H9 (cell line): ENCODE measurements at regions not wholly inside any gene's neighbourhood (a gene's known extent, or its start where the extent isn't known, plus 50 kb on each side); places are given as distances from the start of the nearest gene placed in this dataset.

Source experiments
- DNase-seq: peaks from one replicate; pipeline ENCODE4 v3.0.0-alpha.2; 2017
- H2AFZ ChIP-seq: one replicate; pipeline ENCODE4 v1.6.1; 2013; ENCODE audit warnings: mild to moderate bottlenecking, low read length, control low read depth, moderate library complexity
- H2AK5ac ChIP-seq: 2 replicates; pipeline ENCODE4 v1.6.1; 2013; ENCODE audit warnings: low read length, control low read depth, mixed read lengths; ENCODE audit not compliant: insufficient read length
- H2BK120ac ChIP-seq: one replicate; pipeline ENCODE4 v1.6.1; 2013; ENCODE audit warnings: low read depth, mild to moderate bottlenecking, low read length, control low read depth, inconsistent platforms; ENCODE audit not compliant: poor library complexity, severe bottlenecking
- H2BK12ac ChIP-seq: 2 replicates; pipeline ENCODE4 v1.6.1; 2013; ENCODE audit warnings: low read length, control low read depth, mixed read lengths, low read depth; ENCODE audit not compliant: insufficient read length
- H2BK15ac ChIP-seq: 2 replicates; pipeline ENCODE4 v1.6.1; 2013; ENCODE audit warnings: low read depth, low read length, control low read depth
- H2BK20ac ChIP-seq: one replicate; pipeline ENCODE4 v1.6.1; 2013; ENCODE audit warnings: low read depth, mild to moderate bottlenecking, low read length, control low read depth, inconsistent platforms; ENCODE audit not compliant: poor library complexity, severe bottlenecking
- H2BK5ac ChIP-seq: 2 replicates; pipeline ENCODE4 v1.6.1; 2013; ENCODE audit warnings: low read length, control low read depth, mixed read lengths; ENCODE audit not compliant: insufficient read length
- H3K14ac ChIP-seq: 2 replicates; pipeline ENCODE4 v1.6.1; 2013; ENCODE audit warnings: low read length, control low read depth; ENCODE audit not compliant: insufficient read depth
- H3K18ac ChIP-seq: 2 replicates; pipeline ENCODE4 v1.6.1; 2013; ENCODE audit warnings: low read depth, mild to moderate bottlenecking, mixed read lengths, low read length, control low read depth; ENCODE audit not compliant: insufficient read length
- H3K23ac ChIP-seq: 2 replicates; pipeline ENCODE4 v1.6.1; 2013; ENCODE audit warnings: low read length, control low read depth, mixed read lengths, low read depth; ENCODE audit not compliant: insufficient read length
- H3K23me2 ChIP-seq: 2 replicates; pipeline ENCODE4 v1.6.1; 2013; ENCODE audit warnings: low read depth, mild to moderate bottlenecking, mixed read lengths, low read length, control low read depth; ENCODE audit not compliant: insufficient read length, poor library complexity, severe bottlenecking
- H3K27ac ChIP-seq: 2 replicates; pipeline ENCODE4 v1.5.1; 2013; ENCODE audit warnings: low read length, control low read depth, mixed read lengths, low read depth; ENCODE audit not compliant: insufficient read length
- H3K27me3 ChIP-seq: 2 replicates; pipeline ENCODE4 v1.6.1; 2013; ENCODE audit warnings: low read length, control low read depth, inconsistent platforms; ENCODE audit not compliant: insufficient read depth
- H3K4ac ChIP-seq: 2 replicates; pipeline ENCODE4 v1.6.1; 2013; ENCODE audit warnings: low read depth, mild to moderate bottlenecking, control low read depth, inconsistent platforms, low read length, moderate library complexity
- H3K4me1 ChIP-seq: 2 replicates; pipeline ENCODE4 v1.6.1; 2013; ENCODE audit warnings: low read length, control low read depth, inconsistent platforms; ENCODE audit not compliant: insufficient read depth
- H3K4me2 ChIP-seq: 2 replicates; pipeline ENCODE4 v1.6.1; 2013; ENCODE audit warnings: low read length, control low read depth, mixed read lengths; ENCODE audit not compliant: insufficient read length, insufficient read depth
- H3K56ac ChIP-seq: 2 replicates; pipeline ENCODE4 v1.6.1; 2013; ENCODE audit warnings: low read depth, mild to moderate bottlenecking, mixed read lengths, low read length, control low read depth; ENCODE audit not compliant: insufficient read length
- H3K79me1 ChIP-seq: 2 replicates; pipeline ENCODE4 v1.6.1; 2013; ENCODE audit warnings: low read depth, mild to moderate bottlenecking, moderate library complexity, low read length, control low read depth, inconsistent platforms; ENCODE audit not compliant: insufficient read depth, poor library complexity, severe bottlenecking
- H3K79me2 ChIP-seq: 2 replicates; pipeline ENCODE4 v1.6.1; 2013; ENCODE audit warnings: low read length, control low read depth, inconsistent platforms; ENCODE audit not compliant: insufficient read depth
- H3K9ac ChIP-seq: 2 replicates; pipeline ENCODE4 v1.6.1; 2013; ENCODE audit warnings: low read length, control low read depth, mixed read lengths; ENCODE audit not compliant: insufficient read length; ENCODE audit errors: extremely low read depth
- H3K9me3 ChIP-seq: one replicate; pipeline ENCODE4 v1.6.1; 2013; ENCODE audit warnings: low read depth, low read length, inconsistent platforms; ENCODE audit not compliant: control insufficient read depth
- H3T11ph ChIP-seq: one replicate; pipeline ENCODE4 v1.6.1; 2013; ENCODE audit warnings: mild to moderate bottlenecking, low read length, control low read depth, inconsistent platforms
- H4K20me1 ChIP-seq: one replicate; pipeline ENCODE4 v1.6.1; 2013; ENCODE audit not compliant: control insufficient read depth, insufficient read length, insufficient read depth
- H4K5ac ChIP-seq: 2 replicates; pipeline ENCODE4 v1.6.1; 2013; ENCODE audit warnings: low read depth, mild to moderate bottlenecking, mixed read lengths, low read length, control low read depth; ENCODE audit not compliant: insufficient read length
- H4K8ac ChIP-seq: replicated peaks from 2 replicates; pipeline ENCODE4 v1.6.1; 2013; ENCODE audit warnings: low read length, control low read depth, mixed read lengths, low read depth; ENCODE audit not compliant: insufficient read length
- H4K91ac ChIP-seq: 2 replicates; pipeline ENCODE4 v1.6.1; 2013; ENCODE audit warnings: low read depth, mild to moderate bottlenecking, moderate library complexity, mixed read lengths, low read length, control low read depth; ENCODE audit not compliant: insufficient read length
- H3K27ac Mint-ChIP-seq, 3 experiments: 2 replicates in 2 of 3; 3 replicates in 1 of 3; pipeline ENCODE4 v1.8.0; 2020 to 2021; ENCODE audit warnings: mixed read lengths in 3 of 3, mild to moderate bottlenecking in 1 of 3, moderate library complexity in 1 of 3
- H3K27me3 Mint-ChIP-seq: 2 replicates; pipeline ENCODE4 v1.8.0; 2021; ENCODE audit warnings: low read depth, mild to moderate bottlenecking, moderate library complexity, mixed read lengths
- H3K36me3 Mint-ChIP-seq, 3 experiments: 2 replicates in 2 of 3; 3 replicates in 1 of 3; pipeline ENCODE4 v1.8.0; 2020 to 2021; ENCODE audit warnings: low read depth in 3 of 3, mixed read lengths in 3 of 3; ENCODE audit not compliant: insufficient read depth in 1 of 3
- H3K4me1 Mint-ChIP-seq, 2 experiments: 2 replicates each; pipeline ENCODE4 v1.8.0; 2020; ENCODE audit warnings: mixed read lengths in 2 of 2
- H3K4me3 Mint-ChIP-seq, 2 experiments: 2 replicates in 1 of 2; 3 replicates in 1 of 2; pipeline ENCODE4 v1.8.0; 2020 to 2021; ENCODE audit warnings: mild to moderate bottlenecking in 2 of 2, mixed read lengths in 2 of 2, moderate library complexity in 1 of 2
- H3K9me3 Mint-ChIP-seq, 2 experiments: 2 replicates in 1 of 2; 3 replicates in 1 of 2; pipeline ENCODE4 v1.8.0; 2020; ENCODE audit warnings: mild to moderate bottlenecking in 2 of 2, mixed read lengths in 2 of 2, moderate library complexity in 1 of 2
- CTCF ChIP-seq: fragments of 200-600 bp; sonication (generic); conservative IDR thresholded peaks from 3 replicates; pipeline ENCODE4 v1.8.0; 2021; ENCODE audit warnings: antibody characterized with exemption, mild to moderate bottlenecking
- WGBS: extraction: QIAGEN DNeasy Blood & Tissue Kit; methylation state at CpG from one replicate; pipeline ENCODE4 v1.1.7; 2013; ENCODE audit warnings: missing lambda C conversion rate, low lambda C conversion rate, mixed read lengths; ENCODE audit not compliant: insufficient read length; ENCODE audit errors: extremely low coverage; 5-methylcytosine and 5-hydroxymethylcytosine counted together

- Histone ChIP-seq H3K4me1 (no peaks in the 10 kb centered on the region), H3K56ac (no peak overlapping the region), H4K91ac (no peak overlapping the region), H3K4ac (no peak overlapping the region), H2BK120ac (no peak overlapping the region), H2BK20ac (no peak overlapping the region), H4K20me1 (no peaks in the 10 kb centered on the region), H3K9me3 (no peaks in the 10 kb centered on the region), H4K8ac (no peak overlapping the region), H3K18ac (no peak overlapping the region), H3K79me2 (no peaks in the 10 kb centered on the region), H3T11ph (no peak overlapping the region), H2BK5ac (no peak overlapping the region), H3K27ac (no peak overlapping the region), H3K14ac (no peak overlapping the region), H3K23ac (no peak overlapping the region), H3K9ac (no peak overlapping the region), H2BK12ac (no peak overlapping the region), H4K5ac (no peak overlapping the region), H3K27me3 (no peaks in the 10 kb centered on the region), H2BK15ac (no peak overlapping the region), H3K79me1 (no peaks in the 10 kb centered on the region), H2AK5ac (no peak overlapping the region), H3K4me2 (no peak overlapping the region), H2AFZ (no peak overlapping the region), H3K23me2 (no peaks in the 10 kb centered on the region)
- no CpG with 5 or more reads among the region's 3 CpGs for WGBS
- no peaks in the 10 kb centered on the region for H3K4me1 Mint-ChIP-seq
- no peak overlapping the region for H3K4me3 Mint-ChIP-seq
- H3K27ac Mint-ChIP-seq, result no peak overlapping the region
- no peak for TF ChIP-seq CTCF
- H3K36me3 Mint-ChIP-seq, result no peaks in the 10 kb centered on the region
- no peaks in the 10 kb centered on the region; a peak in 1 of 5 replicates for H3K9me3 Mint-ChIP-seq
- no peaks in the 10 kb centered on the region for H3K27me3 Mint-ChIP-seq
- no peak for DNase-seq
Measured at GRCh38 chr5:45772402-45772801, 76.2 kb upstream of the HCN1 start.
